DMS114 treated with DMSO at 0.1 percent for 48 hours (cell line): ENCODE measurements at regions not wholly inside any gene's neighbourhood (a gene's known extent, or its start where the extent isn't known, plus 50 kb on each side); places are given as distances from the start of the nearest gene placed in this dataset.

Experiments
- DNase-seq: peaks from one replicate; lab custom pipeline; 2025; ENCODE audit not compliant: unreplicated experiment; lab: John Stamatoyannopoulos, UW

DNA sequence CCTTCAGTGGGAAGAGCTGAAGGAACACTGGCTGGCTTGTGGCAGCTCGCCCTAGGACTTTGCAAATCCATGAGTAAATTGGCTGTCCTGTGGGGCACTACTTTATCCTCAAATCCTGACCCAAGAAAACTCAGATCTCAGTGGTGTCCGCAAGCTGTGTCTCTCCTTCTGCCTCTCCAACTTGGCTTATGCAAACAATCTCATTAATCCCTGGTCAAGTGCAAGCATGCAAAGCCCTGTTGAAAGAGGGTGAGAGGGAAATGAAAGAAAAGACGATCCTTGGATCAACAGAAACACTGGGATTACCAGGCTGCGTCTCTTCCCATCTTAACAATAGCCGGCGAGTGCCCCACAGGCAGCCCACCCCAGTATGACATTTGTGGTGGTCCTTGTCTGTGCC is 901.6 kb downstream of the BCL11B start:
- DNase-seq = no peak

DNA sequence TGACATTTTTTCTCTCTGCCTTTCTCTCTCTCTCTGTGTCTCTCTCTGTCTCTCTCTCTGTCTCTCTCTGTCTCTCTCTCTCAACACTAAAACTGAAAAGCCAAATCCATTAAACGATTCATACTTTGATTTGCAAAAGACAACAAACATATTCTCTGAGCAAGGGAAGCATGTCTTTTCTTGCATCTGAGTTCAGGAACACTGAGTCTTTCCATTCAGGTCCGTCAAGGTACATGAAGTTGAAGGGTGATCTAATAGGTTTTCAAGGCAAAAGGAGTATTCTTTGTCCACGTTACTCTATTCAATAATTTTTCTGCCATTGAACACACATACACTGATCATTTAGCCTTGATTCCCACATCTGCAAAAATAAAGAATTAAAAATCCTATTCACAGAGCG is 900.9 kb downstream of the BCL11B start:
- DNase-seq = no peak

DNA sequence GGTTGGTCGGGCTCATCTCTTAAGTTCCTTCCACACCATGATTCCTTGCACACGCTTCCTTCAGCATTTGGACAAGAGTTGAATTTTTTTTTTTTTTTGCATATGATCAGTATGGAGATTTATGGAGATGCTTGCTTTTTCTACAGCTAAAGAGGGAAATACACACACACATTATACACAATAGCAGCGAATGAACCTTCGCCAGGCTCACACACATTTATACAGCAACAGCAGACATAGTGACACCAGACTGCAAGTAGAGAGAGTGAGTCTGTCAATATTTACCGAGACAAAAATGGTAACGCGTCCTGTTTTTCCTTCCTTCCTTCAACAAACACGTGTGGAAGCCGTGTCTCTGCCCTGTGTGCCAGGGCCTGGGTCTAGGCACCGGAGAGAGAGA is 897.9 kb downstream of the BCL11B start:
- DNase-seq = no peak

DNA sequence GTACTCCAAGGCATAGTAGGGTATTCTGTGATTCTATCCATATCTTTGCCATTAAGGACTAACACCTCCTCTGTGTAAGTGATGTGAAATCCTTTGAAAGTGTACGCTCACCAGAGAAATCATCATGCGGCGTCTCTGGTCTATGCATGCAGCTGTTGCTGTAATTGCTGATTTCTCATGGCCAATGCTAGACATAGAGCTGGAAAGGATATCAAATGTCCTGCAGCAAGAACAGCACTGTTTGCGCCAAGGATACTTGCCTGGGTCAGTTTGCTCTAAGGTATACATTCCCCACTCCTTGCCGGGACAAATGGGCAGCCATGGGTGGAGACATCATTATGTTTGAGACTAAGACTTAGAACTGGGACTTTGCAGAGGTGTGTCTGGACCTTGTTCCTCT is 896.4 kb downstream of the BCL11B start:
- no peak for DNase-seq

DNA sequence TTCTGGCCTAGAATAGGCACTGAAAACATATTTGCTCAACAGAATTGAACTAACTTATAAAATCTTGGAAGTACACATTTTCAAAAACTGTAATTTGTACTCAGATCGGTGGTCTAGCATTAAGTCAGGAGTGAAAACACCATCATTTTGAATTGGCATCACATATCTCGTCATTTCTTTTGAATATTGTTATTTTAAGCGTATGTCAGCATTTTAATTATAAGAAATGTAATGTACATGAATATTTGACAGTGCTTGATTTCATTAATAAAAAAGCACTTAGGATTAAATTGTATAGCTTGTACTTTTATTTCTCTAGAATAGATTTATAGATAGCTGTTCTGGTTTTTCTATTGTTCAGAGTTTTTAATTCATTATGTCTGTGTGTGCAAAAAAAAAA is 892.2 kb downstream of the BCL11B start:
- DNase-seq = no peak

DNA sequence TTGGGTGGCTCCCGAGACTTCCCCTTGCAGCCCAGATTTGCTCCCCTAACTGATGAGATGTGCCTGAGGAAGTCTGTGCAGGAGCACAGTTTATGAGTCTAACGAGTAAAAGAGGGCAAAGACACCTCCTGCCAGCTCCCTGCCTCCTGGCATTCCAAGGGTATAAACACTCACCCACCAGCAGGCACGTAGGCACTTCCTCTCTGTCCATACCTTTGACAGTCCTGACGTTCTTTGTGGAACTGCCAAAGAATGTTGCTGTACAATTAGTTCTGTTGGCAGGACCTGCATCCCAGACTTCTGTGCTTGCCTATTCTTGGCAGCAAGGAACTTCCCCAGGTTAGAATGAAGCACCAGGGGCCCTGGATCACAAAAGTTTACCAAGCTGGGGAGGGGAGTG is 889.3 kb downstream of the BCL11B start:
- no peak for DNase-seq

DNA sequence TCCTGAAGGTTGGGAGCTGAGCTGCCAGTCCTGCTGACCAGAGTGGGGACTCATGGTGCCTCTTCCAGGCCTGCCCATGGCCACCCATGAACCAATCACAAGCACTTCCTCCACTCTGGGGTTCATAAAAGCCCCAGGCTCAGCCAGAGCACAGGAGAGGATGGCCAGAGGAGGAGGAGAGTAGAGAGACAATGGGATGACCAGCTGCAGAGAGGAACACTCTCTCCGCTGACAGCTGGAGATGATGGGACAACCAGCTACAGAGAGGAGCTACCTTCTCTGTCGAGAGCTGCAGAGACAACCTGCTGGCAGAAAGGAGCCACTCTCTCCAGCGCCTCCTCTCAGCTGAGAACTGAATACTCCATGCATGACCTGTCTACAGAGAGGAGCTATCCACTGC is 886.1 kb downstream of the BCL11B start:
- no peak for DNase-seq

DNA sequence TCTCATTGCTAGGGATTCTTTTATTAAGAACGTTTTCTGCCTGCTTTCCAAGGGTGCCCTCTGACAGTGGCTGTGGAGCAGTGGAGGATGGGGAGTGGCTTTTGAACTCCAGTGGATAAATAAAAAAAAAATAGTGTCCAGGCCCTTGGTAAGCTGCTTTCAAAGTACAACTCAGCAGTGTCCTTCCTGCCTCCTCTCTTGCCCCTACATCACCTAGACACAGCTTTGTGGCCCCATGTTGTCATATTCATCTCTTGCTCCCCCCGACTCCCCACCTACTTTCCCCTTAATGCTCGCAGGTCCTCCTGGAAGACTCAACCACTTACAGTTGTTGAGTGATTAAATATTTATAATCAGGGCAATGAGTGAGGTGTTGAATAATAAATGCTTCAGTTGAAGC is 880.9 kb downstream of the BCL11B start:
- DNase-seq = no peak

DNA sequence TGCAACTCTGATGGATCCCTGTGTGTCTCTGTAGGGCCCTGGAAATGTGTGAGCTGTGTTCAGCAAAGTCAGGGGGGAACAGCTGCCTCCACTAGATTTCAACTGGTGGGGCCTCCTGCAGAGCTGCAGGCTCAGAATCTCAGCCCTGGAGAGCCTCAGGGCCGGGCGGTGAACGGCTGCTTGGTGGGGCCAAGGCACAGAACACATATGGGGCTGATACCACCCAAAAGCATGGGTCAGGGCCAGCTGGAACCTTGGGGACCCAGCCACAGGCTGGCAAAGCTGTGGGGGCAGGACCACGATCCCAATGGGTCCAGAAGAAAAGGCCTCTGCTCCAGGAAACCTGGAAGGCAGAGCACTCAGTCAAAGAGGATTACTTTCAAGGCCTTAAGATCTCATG is 878.5 kb downstream of the BCL11B start:
- no peak for DNase-seq

DNA sequence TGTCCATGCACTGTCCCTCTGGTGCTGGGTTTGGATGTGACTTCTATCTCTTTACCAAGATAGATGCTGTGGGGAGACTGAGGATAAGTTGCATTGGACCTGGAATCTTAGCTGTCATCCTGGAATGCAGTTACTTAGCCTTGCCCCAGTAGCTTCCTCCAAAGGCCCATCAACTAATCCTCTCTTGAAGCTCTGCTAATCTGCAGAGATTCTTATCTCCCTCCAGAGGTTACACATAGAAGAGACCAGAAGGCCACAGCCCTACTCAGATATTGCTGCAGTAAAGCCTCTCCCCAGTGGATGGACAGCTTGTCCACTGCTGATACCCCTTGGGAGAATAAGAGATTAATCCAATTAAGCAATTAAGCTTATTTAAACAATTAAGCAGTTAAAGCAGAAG is 867.2 kb downstream of the BCL11B start:
- DNase-seq = no peak

DNA sequence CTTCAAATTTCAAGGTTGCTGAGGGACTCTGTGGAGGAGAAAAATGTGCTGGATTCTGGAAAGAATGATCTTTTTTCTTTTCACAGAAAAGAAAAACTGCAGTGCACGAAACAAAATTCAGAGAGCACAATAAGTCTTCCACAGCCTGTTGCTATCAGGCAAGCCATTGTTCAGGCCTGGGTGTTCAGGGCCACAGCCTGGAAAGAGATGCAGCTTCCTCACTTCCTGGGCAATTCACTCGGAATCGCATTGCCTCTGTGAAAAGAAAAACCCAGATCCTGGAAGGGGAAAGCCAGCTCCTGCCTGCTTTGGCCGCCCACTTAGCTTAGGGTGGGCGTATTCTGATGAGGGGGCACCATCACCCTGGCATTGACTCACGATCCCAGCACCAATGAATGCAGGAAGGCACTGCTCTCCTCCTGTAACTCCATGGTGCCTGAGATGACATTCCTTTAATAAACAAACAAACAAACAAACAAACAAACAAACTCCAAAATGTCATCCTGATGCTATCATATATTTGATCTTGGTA is 863.9 kb downstream of the BCL11B start:
- DNase-seq = no peak

DNA sequence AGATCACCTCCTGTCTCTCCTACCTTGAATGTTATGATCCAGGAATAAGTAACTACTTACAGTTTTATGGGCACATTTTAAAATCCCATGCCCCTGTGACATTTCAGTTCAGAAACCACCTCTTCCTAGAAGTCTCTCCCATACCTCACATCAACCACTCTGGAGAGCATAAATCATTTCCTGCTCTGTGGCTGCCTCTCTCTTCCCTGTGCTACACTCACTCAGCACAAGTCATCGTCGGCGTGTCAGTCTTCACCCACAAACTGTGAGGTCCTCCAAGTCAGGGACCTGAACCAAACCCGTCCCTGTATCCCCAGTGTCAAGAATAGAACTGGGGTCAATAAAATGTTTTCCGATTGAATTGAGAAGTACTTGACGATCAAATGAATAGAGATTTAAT is 863.3 kb downstream of the BCL11B start:
- no peak for DNase-seq

DNA sequence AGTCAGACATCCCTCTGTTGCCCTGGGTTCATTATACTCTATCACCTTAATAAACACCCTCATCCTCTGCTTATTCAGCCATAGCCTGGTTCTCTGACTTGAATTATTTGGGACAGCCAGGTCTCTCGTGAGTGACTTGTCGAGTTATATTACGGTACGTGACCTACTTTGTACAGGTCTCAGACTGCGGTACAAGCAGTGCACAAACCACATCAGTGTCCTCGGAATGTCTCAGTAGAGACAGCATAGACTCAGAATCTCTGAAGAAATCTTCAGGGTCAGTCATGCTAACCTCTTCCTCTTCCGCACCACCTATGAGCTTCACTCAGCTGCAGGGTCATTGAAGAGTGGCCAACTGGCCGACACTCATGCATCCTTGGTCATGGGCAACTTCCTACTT is 860.8 kb downstream of the BCL11B start:
- DNase-seq = no peak

DNA sequence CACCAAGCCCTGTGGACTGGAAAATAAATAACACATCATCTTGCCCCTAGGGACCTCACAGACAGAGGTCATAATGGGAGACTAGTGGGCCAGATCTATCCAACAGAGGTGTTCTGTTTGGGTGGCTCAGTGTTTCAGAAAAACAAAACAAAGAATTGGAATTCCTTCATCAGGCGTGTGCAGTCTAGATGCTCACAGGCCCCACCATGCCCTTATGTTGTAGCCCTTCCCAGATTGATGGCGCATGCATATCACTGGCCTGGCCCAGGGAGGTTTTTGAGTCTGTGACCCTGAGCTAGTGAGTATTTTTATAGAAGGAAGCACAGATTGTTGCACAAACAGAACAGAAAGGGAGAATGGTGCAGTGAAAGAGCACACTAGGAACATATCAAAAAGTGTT is 859.6 kb downstream of the BCL11B start:
- DNase-seq = no peak

DNA sequence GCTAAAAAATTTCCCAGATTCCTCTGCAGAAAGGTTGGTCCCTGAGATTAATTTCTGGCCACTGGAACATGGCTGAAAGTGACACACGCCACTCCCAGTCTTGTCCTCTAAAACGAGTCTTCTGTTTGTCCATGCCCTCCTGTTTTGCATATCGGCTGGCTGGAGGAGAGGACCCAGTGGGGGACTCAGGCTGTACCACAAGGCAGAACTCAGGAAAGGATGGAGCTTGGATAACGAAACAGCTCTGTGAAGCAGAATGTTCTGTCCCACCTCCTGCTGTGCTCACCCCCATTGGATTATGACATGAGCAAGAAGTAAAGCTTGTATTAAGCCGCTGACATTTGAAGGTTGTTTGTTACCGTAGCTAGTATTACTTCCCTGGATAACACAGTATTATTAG is 856.2 kb downstream of the BCL11B start:
- no peak for DNase-seq

DNA sequence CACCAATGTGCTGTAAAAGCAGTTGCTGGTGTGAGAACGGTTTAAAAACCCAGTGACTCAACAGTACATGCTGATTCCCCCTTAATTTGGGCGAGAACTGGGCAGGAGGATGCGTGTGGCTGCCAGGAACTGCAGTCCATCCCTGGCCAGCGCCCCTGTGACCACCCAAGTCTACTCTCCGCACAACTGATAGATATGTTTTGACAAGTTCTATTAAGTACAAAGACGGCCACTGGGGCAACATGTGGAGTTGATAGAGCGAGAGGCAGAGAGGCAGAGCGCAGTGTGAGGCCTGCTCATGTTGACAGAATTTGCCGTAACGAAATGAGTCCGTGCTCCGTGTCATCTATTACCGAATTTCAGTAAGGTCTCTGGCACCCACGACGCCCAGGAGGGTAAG is 855.0 kb downstream of the BCL11B start:
- DNase-seq = no peak

DNA sequence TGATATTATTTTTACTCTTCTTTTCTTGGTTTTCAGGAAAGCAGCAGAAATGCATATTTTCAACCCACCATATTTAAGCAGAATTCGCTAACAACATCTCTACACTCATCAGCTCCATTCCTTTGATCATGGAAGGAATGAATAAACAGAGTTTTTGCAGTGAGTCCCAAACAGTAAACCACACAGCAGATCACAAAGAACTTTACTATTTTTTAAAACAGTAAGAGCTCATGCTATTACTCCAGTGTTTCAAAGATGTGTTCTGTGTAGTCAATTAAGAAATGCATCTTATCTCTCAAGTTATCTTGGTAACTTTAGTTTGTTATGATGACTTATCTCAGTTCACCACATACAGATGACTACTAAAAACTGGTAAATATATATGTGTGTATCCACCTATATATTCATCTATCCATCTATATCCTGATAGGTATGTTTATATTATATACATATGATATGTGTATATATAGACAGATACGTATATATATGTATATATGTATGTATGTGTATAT is 843.5 kb downstream of the BCL11B start:
- no peak for DNase-seq

DNA sequence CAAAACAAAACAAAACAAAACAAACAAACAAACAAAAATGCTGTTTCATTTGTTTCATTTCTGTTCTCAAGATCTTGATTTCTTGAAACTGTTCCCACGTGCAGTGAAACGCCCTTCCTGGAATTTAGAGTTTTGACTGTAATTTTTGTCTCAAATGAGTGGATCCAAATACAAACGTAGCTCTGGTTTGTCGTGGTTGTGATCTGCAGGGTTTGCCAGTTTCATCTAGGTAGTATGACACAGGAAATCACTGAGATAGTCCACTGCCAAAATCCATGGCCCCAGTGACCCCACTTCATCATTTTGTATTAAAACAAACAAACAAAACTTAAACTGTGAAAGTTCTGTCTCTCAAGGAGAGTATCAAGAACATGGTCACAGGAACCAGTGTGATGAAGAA is 838.6 kb downstream of the BCL11B start:
- DNase-seq = no peak

DNA sequence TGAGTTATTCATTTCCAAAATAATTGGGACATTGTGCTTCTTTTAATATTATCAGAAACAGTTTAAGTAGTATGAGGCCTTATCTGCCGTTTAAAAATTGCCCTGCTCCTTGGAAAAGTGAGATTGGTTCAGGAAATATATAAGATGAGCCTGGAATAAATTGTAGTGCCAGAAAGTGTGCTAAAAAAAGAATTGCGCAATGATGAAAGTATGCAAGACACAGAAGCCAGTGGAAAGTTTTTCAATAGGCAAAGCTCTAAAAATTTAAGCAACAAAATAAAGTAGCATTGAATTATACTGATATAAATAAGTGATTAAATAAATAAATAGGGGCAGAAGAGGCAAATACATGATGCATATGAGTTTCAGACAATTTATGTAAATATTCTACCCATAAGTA is 834.9 kb downstream of the BCL11B start:
- no peak for DNase-seq

DNA sequence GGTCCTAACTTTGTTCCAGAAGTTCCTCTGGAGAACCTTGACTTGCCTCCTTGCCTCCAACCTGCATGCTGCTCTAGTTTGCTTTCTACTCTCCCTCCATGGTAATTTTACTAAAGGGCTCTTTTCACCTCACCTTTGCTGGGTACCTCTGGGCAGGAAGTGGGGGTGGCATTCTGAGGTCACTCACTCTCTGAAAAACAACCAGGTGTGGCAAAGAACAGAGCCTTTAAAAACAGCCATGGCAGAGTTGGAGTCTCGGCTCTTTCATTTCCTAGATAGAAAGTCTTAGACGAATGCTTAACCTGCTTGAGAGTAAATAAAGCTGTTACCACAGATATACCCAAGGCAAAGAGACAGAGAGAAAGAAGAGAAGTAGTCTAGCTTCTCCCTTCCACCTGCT is 827.9 kb downstream of the BCL11B start:
- no peak for DNase-seq

DNA sequence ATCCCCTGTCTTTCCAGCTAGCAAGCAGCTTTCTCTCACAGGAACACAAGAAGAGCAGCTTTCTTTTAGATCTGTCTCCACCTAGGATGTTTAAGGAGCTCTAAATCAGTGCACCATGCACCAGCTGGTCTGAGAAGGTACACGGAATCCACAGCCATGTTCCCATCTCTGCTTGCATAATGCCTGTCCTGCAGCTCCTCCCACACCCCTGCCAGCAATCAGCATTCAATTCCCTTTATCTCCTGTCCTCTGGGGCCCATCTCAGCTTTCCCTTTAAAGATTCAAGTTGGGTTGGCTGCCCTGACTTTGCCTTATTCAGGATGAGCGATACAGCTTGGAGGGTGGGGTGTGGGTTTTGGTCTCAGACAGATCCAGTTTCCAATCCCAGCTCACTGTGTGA is 826.3 kb downstream of the BCL11B start:
- DNase-seq = no peak

DNA sequence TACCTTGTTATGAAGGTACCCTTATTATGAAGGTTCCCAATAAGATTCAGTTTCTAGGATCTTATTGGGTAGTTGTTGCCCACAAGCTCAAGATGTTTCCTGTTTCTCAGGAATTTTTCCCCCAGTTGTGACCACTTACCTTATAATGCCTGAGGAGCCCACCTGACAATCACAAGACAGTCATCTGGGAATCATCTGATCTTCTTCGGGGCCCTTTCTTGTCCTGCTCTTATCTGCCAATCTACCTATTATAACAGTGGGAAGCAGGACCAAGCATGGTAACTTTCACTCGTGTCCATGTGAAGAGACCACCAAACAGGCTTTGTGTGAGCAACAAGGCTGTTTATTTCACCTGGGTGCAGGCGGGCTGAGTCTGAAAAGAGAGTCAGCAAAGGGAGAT is 825.5 kb downstream of the BCL11B start:
- no peak for DNase-seq

DNA sequence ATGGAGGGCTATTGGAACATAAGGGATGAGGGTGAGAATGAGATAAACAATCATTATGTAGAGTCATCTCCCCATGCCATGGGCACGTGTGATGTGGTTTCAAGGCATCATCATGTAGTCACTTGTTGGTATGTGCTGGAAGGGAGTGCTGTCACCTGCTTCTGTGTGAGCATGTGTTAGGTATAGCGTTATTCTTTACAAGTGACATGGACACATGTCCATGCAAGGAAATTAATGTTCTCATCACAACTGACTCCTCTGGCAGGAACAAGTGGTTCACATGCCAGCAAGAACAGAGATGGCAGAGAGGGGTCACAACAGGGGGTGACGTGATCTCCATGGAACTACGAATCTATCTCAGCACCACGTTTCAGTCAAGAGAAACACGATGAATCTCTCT is 815.8 kb downstream of the BCL11B start:
- DNase-seq = no peak

DNA sequence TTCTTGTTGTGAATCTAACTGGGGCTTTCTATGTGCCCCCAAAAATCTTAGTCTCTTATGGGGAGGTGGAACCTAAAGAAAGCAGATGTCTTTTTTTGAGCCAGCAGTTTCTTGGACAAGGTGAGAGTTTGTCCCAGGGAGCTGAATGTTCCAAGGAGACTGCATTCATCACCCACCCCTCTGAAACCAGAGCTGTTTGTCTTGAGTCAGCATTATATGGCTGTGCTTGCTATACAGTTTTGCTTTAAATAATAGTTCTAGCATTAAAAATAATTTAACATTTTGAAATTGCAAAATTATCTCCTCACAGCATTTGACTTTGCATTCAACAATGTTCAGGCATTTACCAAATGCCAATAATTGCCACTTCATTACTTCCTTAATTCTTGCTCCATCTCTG is 813.3 kb downstream of the BCL11B start:
- no peak for DNase-seq
